Central memory CD8-positive, alpha-beta T cell (primary cell): ENCODE measurements at regions not wholly inside any gene's neighbourhood (a gene's known extent, or its start where the extent isn't known, plus 50 kb on each side); places are given as distances from the start of the nearest gene placed in this dataset.

Source experiments
- ATAC-seq: fragments of 150-1000 bp; cut with Tn5 transposase; replicated peaks from 2 replicates; pipeline ENCODE4 v1.10.0; 2022; ENCODE audit warnings: mild to moderate bottlenecking, moderate FRiP score, moderate number of reproducible peaks; ENCODE audit not compliant: poor library complexity, severe bottlenecking; ENCODE audit errors: extremely low read depth
- DNase-seq, 2 donors: peaks; one replicate each; pipeline ENCODE4 v3.0.0; 2021; ENCODE audit warnings: low spot score in 2 of 2
- H3K27ac Mint-ChIP-seq: one replicate; pipeline ENCODE4 v1.8.0; 2022; ENCODE audit warnings: low read depth, mild to moderate bottlenecking, moderate library complexity, mixed read lengths
- H3K27me3 Mint-ChIP-seq: one replicate; pipeline ENCODE4 v1.8.0; 2022; ENCODE audit warnings: mixed read lengths
- H3K36me3 Mint-ChIP-seq: one replicate; pipeline ENCODE4 v1.8.0; 2022; ENCODE audit warnings: mild to moderate bottlenecking, moderate library complexity, mixed read lengths; ENCODE audit not compliant: insufficient read depth
- H3K4me1 Mint-ChIP-seq: one replicate; pipeline ENCODE4 v1.8.0; 2022; ENCODE audit warnings: mixed read lengths
- H3K4me3 Mint-ChIP-seq: one replicate; pipeline ENCODE4 v1.8.0; 2022; ENCODE audit warnings: mild to moderate bottlenecking, moderate library complexity, mixed read lengths
- H3K9me3 Mint-ChIP-seq: one replicate; pipeline ENCODE4 v1.8.0; 2022; ENCODE audit warnings: mixed read lengths

- H3K4me3 Mint-ChIP-seq: no peak overlapping the region
- no peaks in the 10 kb centered on the region for H3K36me3 Mint-ChIP-seq
- H3K4me1 Mint-ChIP-seq: no peaks in the 10 kb centered on the region
- H3K9me3 Mint-ChIP-seq: peaks cover 6% of the 10 kb centered on the region
- no peaks in the 10 kb centered on the region for H3K27me3 Mint-ChIP-seq
- no peak overlapping the region for H3K27ac Mint-ChIP-seq
- ATAC-seq (no peak), DNase-seq (no peak)
These were observed 449.8 kb downstream of the PCDH17 start for GRCh38 chr13:58081301-58081820.

- Mint-ChIP-seq H3K27me3 (no peaks in the 10 kb centered on the region), H3K4me1 (no peaks in the 10 kb centered on the region), H3K27ac (no peak overlapping the region), H3K9me3 (peaks cover 11% of the 10 kb centered on the region), H3K4me3 (no peak overlapping the region), H3K36me3 (no peaks in the 10 kb centered on the region)
- ATAC-seq (no peak), DNase-seq (no peak)
These were observed 451.5 kb downstream of the PCDH17 start for GRCh38 chr13:58083064-58083463.

GRCh38 chr13:58085274-58085673 lies 453.7 kb downstream of the PCDH17 start:
- Mint-ChIP-seq H3K4me3 (no peak overlapping the region), H3K27ac (no peak overlapping the region), H3K27me3 (no peaks in the 10 kb centered on the region), H3K36me3 (no peaks in the 10 kb centered on the region), H3K9me3 (peaks cover 5% of the 10 kb centered on the region), H3K4me1 (no peaks in the 10 kb centered on the region)
- ATAC-seq (no peak), DNase-seq (no peak)

- Mint-ChIP-seq H3K9me3 (peaks cover 5% of the 10 kb centered on the region), H3K4me1 (no peaks in the 10 kb centered on the region), H3K4me3 (no peak overlapping the region), H3K36me3 (no peaks in the 10 kb centered on the region), H3K27ac (no peak overlapping the region), H3K27me3 (no peaks in the 10 kb centered on the region)
- DNase-seq (no peak), ATAC-seq (no peak)
These were observed 454.3 kb downstream of the PCDH17 start for GRCh38 chr13:58085819-58086218.

GRCh38 chr13:58087566-58087965 lies 456.0 kb downstream of the PCDH17 start:
- no peak for DNase-seq
- Mint-ChIP-seq H3K4me3 (no peak overlapping the region), H3K9me3 (peaks cover 5% of the 10 kb centered on the region), H3K36me3 (no peaks in the 10 kb centered on the region), H3K27ac (no peak overlapping the region), H3K4me1 (no peaks in the 10 kb centered on the region), H3K27me3 (no peaks in the 10 kb centered on the region)
- no peak for ATAC-seq

GRCh38 chr13:58093394-58093793 lies 461.9 kb downstream of the PCDH17 start:
- no peak overlapping the region for H3K4me3 Mint-ChIP-seq
- H3K4me1 Mint-ChIP-seq: no peaks in the 10 kb centered on the region
- no peak overlapping the region for H3K27ac Mint-ChIP-seq
- ATAC-seq (no peak), DNase-seq (no peak)
- H3K9me3 Mint-ChIP-seq: peaks cover 16% of the 10 kb centered on the region
- no peaks in the 10 kb centered on the region for H3K36me3 Mint-ChIP-seq
- H3K27me3 Mint-ChIP-seq: no peaks in the 10 kb centered on the region

DNA sequence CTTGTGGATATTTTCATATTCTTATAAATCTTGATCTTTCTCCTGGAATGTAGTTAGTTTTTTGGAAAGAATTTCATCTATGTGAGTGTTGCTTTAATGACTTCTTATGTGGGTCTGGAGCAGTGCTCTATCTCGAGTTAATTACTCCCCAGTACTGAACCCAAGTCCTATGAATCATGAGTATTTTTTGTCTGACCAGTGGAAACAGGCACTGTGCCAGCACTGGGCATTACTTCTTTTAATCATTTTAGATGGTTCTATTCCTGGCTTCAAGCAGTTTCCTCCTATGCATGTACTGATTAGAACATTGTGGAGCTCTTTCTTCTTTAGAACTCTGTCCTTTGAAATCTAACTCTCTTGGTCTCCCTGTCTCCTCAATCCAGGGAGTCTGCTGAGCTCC lies 466.3 kb downstream of the PCDH17 start:
- DNase-seq (no peak), ATAC-seq (no peak)
- Mint-ChIP-seq H3K27ac (no peak overlapping the region), H3K4me1 (no peaks in the 10 kb centered on the region), H3K4me3 (no peak overlapping the region), H3K27me3 (no peaks in the 10 kb centered on the region), H3K36me3 (no peaks in the 10 kb centered on the region), H3K9me3 (peaks cover 16% of the 10 kb centered on the region)

DNA sequence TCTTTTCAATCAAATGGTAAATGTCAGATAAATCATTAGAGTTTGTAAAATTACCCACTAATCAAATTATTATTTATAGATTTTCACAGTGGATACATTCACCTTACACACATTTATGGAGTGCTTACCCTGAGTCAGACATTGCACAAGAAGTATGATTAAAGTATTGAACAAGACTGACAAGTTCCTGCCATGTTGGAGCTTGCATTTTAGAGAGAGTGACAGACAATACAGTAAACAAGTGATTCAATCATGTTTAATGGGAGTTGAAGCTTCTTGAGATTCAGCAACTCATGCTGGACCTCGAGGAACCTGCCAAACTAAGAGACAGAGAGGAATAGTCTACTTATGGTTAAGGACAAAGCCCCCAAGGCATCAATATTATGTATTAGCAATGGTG lies 487.8 kb downstream of the PCDH17 start:
- no peak overlapping the region for H3K27ac Mint-ChIP-seq
- no peak for DNase-seq
- no peaks in the 10 kb centered on the region for H3K36me3 Mint-ChIP-seq
- H3K27me3 Mint-ChIP-seq: no peaks in the 10 kb centered on the region
- H3K9me3 Mint-ChIP-seq: peaks cover 22% of the 10 kb centered on the region
- H3K4me3 Mint-ChIP-seq: no peak overlapping the region
- ATAC-seq: no peak
- no peaks in the 10 kb centered on the region for H3K4me1 Mint-ChIP-seq

- no peaks in the 10 kb centered on the region for H3K36me3 Mint-ChIP-seq
- H3K4me3 Mint-ChIP-seq: no peak overlapping the region
- H3K9me3 Mint-ChIP-seq: peaks cover 22% of the 10 kb centered on the region
- DNase-seq: no peak
- H3K27me3 Mint-ChIP-seq: no peaks in the 10 kb centered on the region
- no peaks in the 10 kb centered on the region for H3K4me1 Mint-ChIP-seq
- ATAC-seq: no peak
- H3K27ac Mint-ChIP-seq: no peak overlapping the region
These were observed 488.3 kb downstream of the PCDH17 start for GRCh38 chr13:58119804-58120203.

GRCh38 chr13:58126496-58126895 lies 495.0 kb downstream of the PCDH17 start:
- no peak overlapping the region for H3K4me3 Mint-ChIP-seq
- no peak overlapping the region for H3K27ac Mint-ChIP-seq
- ATAC-seq (no peak), DNase-seq (no peak)
- peaks cover 31% of the 10 kb centered on the region for H3K9me3 Mint-ChIP-seq
- H3K36me3 Mint-ChIP-seq: no peaks in the 10 kb centered on the region
- no peaks in the 10 kb centered on the region for H3K4me1 Mint-ChIP-seq
- H3K27me3 Mint-ChIP-seq: no peaks in the 10 kb centered on the region

GRCh38 chr13:58134012-58134411 lies 502.5 kb downstream of the PCDH17 start:
- Mint-ChIP-seq H3K27me3 (no peaks in the 10 kb centered on the region), H3K4me1 (no peaks in the 10 kb centered on the region), H3K9me3 (peaks cover 40% of the 10 kb centered on the region), H3K27ac (no peak overlapping the region), H3K36me3 (no peaks in the 10 kb centered on the region), H3K4me3 (no peak overlapping the region)
- DNase-seq (no peak), ATAC-seq (no peak)

DNA sequence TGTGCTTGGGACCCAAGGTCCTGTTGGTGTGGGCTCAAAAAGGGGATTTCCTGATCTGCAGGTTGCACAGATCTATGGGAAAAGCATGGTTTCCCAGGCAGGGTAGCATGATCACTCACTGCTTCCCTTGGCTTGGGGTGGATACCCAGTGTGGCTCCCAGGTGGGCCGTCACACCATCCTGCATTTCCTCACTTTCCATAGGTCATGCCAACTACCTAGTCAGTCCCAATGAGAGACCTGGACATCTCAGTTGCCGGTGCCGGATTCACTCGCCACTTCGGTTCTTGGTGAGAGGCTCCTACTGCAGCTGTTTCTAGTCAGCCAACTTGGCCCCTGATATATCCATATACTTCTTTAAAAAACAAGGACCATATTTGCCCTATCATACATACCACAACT lies 503.0 kb downstream of the PCDH17 start:
- no peaks in the 10 kb centered on the region for H3K27me3 Mint-ChIP-seq
- no peaks in the 10 kb centered on the region for H3K4me1 Mint-ChIP-seq
- H3K9me3 Mint-ChIP-seq: peaks cover 43% of the 10 kb centered on the region
- H3K27ac Mint-ChIP-seq: no peak overlapping the region
- no peak for ATAC-seq
- no peak for DNase-seq
- no peak overlapping the region for H3K4me3 Mint-ChIP-seq
- no peaks in the 10 kb centered on the region for H3K36me3 Mint-ChIP-seq

- no peak for DNase-seq
- no peak for ATAC-seq
- H3K4me3 Mint-ChIP-seq: no peak overlapping the region
These were observed 511.4 kb downstream of the PCDH17 start for GRCh38 chr13:58142952-58143351.

GRCh38 chr13:58144616-58145015 lies 513.1 kb downstream of the PCDH17 start:
- no peak for ATAC-seq
- H3K9me3 Mint-ChIP-seq: peaks cover 33% of the 10 kb centered on the region
- H3K4me1 Mint-ChIP-seq: no peaks in the 10 kb centered on the region
- no peaks in the 10 kb centered on the region for H3K27me3 Mint-ChIP-seq
- no peak overlapping the region for H3K27ac Mint-ChIP-seq
- no peak overlapping the region for H3K4me3 Mint-ChIP-seq
- no peak for DNase-seq
- H3K36me3 Mint-ChIP-seq: no peaks in the 10 kb centered on the region

More at GRCh38 chr13:58142952-58143351, 511.4 kb downstream of the PCDH17 start:
- Mint-ChIP-seq H3K36me3 (no peaks in the 10 kb centered on the region), H3K27me3 (no peaks in the 10 kb centered on the region), H3K4me1 (no peaks in the 10 kb centered on the region), H3K9me3 (peaks cover 40% of the 10 kb centered on the region), H3K27ac (no peak overlapping the region)
